ENCODE measurements at regions not wholly inside any gene's neighbourhood (a gene's known extent, or its start where the extent isn't known, plus 50 kb on each side); places are given as distances from the start of the nearest gene placed in this dataset.

GRCh38 chr7:13822678-13823077 lies 166.8 kb downstream of the ETV1 start:
- TF ChIP-seq EZH2 (IDR thresholded peaks at IDR 0.05; ENCODE audit: borderline replicate concordance, low read depth, low read length, severe bottlenecking) (no peak), CTCF (IDR thresholded peaks at IDR 0.05; ENCODE audit: extremely low read depth in 1 of 2, insufficient read depth in 1 of 2, low read depth in 1 of 2, low read length in 2 of 2) (no peak), POLR2A (IDR thresholded peaks at IDR 0.05; ENCODE audit: low read depth, low read length) (no peak)

Measured in endothelial cell of umbilical vein (primary cell).